GM19238 (cell line): ENCODE measurements at regions not wholly inside any gene's neighbourhood (a gene's known extent, or its start where the extent isn't known, plus 50 kb on each side); places are given as distances from the start of the nearest gene placed in this dataset.

Experiments used
- DNase-seq: peaks from one replicate; pipeline ENCODE4 v3.0.0; 2011; ENCODE audit warnings: low spot score; ENCODE audit not compliant: insufficient read length

GRCh38 chr6:14187406-14187805 lies 69.8 kb downstream of the CD83 start:
- DNase-seq, result no peak

GRCh38 chr6:14189074-14189473 lies 71.5 kb downstream of the CD83 start:
- DNase-seq, result no peak

GRCh38 chr6:14190191-14190928 lies 72.8 kb downstream of the CD83 start:
- DNase-seq, result no peak

- no peak for DNase-seq
Measured at GRCh38 chr6:14190929-14191224, 73.3 kb downstream of the CD83 start.

DNA sequence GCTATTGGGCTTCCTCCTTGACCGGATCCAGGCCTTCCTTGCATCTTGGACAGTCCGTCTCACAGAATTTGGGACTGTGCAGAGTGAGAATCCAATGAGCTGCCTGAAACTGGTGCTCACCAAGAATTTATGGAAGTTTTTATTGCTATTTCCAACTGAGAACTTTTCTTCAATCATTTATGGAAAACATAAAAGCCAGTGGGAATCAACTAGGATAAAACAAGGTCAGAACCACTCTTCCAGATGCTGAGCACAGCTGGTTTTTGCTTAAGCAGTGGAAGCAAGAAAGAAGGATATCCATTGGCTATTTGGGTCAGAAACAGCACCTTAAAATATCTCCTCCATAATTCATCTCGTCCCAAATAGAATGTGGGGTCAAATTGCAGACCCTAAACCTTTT lies 74.2 kb downstream of the CD83 start:
- no peak for DNase-seq

- no peak for DNase-seq
Measured at GRCh38 chr6:14192216-14192788, 74.7 kb downstream of the CD83 start.

DNA sequence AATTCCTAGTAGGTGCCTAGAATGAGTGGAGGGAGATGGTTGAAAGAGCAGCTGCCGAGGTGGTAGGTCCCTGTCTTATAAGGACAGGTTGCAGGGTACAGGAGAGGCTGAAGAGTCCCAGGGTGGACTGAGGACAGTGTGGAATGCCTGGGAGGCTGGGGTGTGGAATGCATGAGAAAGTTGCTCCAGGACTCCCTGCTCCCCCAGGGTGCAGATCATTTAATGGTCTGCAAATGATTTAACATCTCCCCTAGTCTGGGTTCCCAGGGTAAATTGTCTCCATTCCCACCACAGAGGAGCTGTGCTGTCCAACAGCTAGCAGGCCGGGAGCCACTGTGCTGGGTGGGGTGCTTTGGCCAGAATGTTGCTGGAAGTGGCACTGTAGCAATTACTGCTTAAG lies 76.0 kb downstream of the CD83 start:
- no peak for DNase-seq

DNA sequence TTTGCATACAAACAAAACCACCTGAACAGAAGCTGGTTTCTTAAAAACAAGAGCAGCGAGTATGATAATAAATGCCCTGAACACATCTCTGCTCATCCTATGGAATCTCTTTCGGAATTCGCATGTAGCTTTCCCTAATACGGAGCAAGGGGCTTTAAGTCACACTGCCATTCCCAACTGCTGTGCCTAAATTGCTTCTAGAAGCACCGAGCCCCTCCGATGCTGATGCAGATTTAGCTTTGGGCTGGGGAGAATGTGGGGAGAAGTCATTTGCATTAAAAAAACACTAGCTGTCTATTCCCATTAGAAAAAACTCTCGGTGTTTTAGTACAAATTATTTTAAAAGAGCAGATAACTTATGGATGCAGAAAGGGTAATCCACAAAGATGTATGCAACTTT lies 76.9 kb downstream of the CD83 start:
- no peak for DNase-seq

GRCh38 chr6:14194976-14195375 lies 77.4 kb downstream of the CD83 start:
- DNase-seq, result no peak

- no peak for DNase-seq
Measured at GRCh38 chr6:14196026-14196425, 78.5 kb downstream of the CD83 start.

- no peak for DNase-seq
Measured at GRCh38 chr6:14197118-14197517, 79.5 kb downstream of the CD83 start.

GRCh38 chr6:14200047-14200446 lies 82.5 kb downstream of the CD83 start:
- DNase-seq, result no peak

GRCh38 chr6:14202947-14203346 lies 85.4 kb downstream of the CD83 start:
- DNase-seq, result no peak

- DNase-seq, result no peak
Measured at GRCh38 chr6:14206391-14206790, 88.8 kb downstream of the CD83 start.

GRCh38 chr6:14207448-14207847 lies 89.9 kb downstream of the CD83 start:
- DNase-seq, result no peak

GRCh38 chr6:14209000-14209399 lies 91.4 kb downstream of the CD83 start:
- no peak for DNase-seq

- no peak for DNase-seq
Measured at GRCh38 chr6:14210077-14210476, 92.5 kb downstream of the CD83 start.

DNA sequence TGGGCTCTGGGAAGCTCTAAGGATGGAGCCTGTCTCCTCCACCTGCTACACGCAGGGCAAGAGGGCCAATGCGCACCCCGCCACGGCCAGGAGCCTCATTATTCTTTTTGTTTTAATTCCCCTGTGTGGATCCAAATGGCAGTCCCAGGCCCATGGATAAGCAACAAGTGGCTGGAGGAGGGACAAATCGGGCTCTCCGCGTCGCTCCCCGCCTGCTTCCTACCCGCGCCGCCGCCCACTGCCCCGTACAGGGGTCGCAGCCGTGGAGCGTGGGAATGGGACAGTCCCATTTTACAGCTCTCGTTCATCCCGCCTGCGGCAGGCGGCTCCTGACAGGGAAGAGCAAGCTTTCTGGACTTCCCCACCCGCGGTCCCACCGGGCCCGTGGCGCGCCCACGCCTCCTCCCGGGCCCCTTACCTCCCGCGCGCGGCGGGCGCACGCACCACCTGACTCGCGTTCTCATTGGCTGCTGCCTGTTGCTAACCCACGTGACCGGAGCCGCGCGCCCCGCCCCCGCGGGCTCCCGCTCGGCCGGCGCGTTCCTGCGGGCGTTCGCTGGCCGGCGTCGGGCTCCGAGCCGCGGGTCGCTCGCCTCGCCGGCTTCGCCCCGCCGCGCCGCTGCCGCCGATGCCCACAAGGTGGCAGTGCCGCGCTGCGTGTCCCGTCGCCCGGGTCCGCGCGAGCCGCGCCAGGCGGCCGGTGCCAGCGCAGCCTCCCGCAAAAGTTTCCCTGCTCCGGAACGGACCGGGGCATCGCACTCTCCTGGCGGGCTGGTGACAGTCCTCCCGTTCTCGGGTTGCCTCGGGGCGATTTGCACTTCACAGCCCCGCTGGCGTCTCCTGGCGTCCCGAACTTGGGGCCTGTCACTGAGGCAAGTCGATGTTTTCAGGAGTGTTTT lies 93.3 kb downstream of the CD83 start:
- peak; percentile 94 for DNase-seq

- peak; percentile 23 for DNase-seq
Measured at GRCh38 chr6:14211562-14211942, 94.0 kb downstream of the CD83 start.

DNA sequence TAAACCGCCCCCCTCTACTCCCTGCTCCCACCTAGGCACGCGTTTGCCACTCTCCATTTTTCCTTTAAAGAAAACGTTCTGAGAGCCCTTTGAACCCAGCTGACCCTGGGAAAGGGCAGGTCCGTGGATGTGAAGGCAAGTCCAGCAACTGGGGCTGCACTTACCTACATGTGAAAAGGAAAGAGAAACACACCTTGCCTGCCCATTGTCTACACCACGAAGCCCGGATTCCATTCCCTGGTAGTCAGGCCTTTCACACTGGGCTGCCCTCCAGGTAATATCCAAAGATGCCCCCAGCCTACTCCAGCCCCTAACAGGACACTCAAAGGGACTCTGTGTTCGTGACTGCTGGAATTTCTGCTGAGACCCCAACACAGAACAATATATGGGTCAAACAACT lies 94.4 kb downstream of the CD83 start:
- no peak for DNase-seq

GRCh38 chr6:14212632-14213031 lies 95.1 kb downstream of the CD83 start:
- DNase-seq, result no peak

DNA sequence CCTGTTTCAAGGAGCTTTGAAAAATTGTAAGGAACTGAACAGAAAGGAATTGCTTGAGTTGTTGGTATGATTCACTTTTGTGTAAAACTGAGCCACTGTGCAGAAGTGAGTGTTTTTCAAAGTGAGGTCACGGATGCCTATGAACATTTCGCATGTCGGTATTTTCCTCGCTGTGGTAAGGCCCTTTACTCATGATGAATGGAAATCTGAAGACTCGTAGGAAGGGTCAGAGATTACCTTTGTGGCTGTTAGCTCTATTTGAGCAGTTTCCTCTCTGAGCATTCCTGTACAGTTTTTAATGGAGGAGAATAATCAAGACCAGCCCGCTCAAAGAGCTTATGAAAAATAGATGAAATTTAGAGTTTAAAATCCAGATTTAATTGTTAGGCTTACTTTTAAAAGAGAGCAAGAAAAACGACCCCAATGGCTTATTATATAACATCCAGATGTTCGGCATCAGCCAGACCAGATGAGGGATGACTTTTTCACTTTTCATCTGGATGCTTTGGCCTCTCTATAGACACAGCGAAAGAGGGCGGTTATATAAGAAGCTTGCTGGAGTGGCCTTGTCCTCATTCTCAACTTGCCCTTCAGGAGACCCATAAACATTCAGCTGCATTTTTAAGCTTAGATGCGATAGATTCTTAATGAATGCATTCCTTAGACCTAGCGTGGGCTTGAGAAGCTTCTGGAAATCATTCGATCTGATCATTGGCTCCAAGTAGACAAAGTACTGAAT lies 99.5 kb downstream of the CD83 start:
- DNase-seq, result no peak
